T-helper 17 cell (primary cell): ENCODE measurements at regions not wholly inside any gene's neighbourhood (a gene's known extent, or its start where the extent isn't known, plus 50 kb on each side); places are given as distances from the start of the nearest gene placed in this dataset.

Experiments used
- ATAC-seq: fragments of 150-1000 bp; cut with Tn5 transposase; 2 replicates; pipeline ENCODE4 v1.10.0; 2021; ENCODE audit warnings: mild to moderate bottlenecking, moderate library complexity
- DNase-seq, 3 donors: peaks; one replicate each; pipeline versions ENCODE4 v3.0.0 to v3.0.0-alpha.2; 2020 to 2021
- H3K9me3 ChIP-seq: one replicate; pipeline ENCODE4 v1.7.0; 2013; ENCODE audit warnings: low read length, mild to moderate bottlenecking; ENCODE audit not compliant: control insufficient read depth, poor library complexity, severe bottlenecking
- H3K27ac Mint-ChIP-seq: one replicate; pipeline ENCODE4 v1.8.0; 2022; ENCODE audit warnings: mild to moderate bottlenecking, moderate library complexity, mixed read lengths
- H3K27me3 Mint-ChIP-seq: one replicate; pipeline ENCODE4 v1.8.0; 2022; ENCODE audit warnings: mixed read lengths
- H3K36me3 Mint-ChIP-seq: one replicate; pipeline ENCODE4 v1.8.0; 2022; ENCODE audit warnings: low read depth, mixed read lengths
- H3K4me1 Mint-ChIP-seq: one replicate; pipeline ENCODE4 v1.8.0; 2022; ENCODE audit warnings: mild to moderate bottlenecking, mixed read lengths
- H3K4me3 Mint-ChIP-seq: one replicate; pipeline ENCODE4 v1.8.0; 2022; ENCODE audit warnings: mild to moderate bottlenecking, moderate library complexity, mixed read lengths

- peaks cover 75% of the 10 kb centered on the region for H3K27me3 Mint-ChIP-seq
- H3K27ac Mint-ChIP-seq: no peak overlapping the region
- ATAC-seq (no peak), DNase-seq (peak in 1 of 3 donors; percentile 35)
- peaks cover 5% of the 10 kb centered on the region for H3K4me1 Mint-ChIP-seq
- H3K4me3 Mint-ChIP-seq: no peak overlapping the region
- no peaks in the 10 kb centered on the region for H3K36me3 Mint-ChIP-seq
- H3K9me3 ChIP-seq: no peaks in the 10 kb centered on the region
Measured at GRCh38 chr20:16801919-16802651, 53.9 kb downstream of the OTOR start.

- peaks cover 5% of the 10 kb centered on the region for H3K4me1 Mint-ChIP-seq
- H3K27me3 Mint-ChIP-seq: peaks cover 75% of the 10 kb centered on the region
- H3K9me3 ChIP-seq: no peaks in the 10 kb centered on the region
- DNase-seq: no peak
- ATAC-seq: no peak
- H3K4me3 Mint-ChIP-seq: no peak overlapping the region
- no peak overlapping the region for H3K27ac Mint-ChIP-seq
- no peaks in the 10 kb centered on the region for H3K36me3 Mint-ChIP-seq
Measured at GRCh38 chr20:16802652-16802935, 54.4 kb downstream of the OTOR start.

GRCh38 chr20:16803965-16804792, 56.0 kb downstream of the OTOR start:
- ATAC-seq: no peak

GRCh38 chr20:16804793-16805187, 56.6 kb downstream of the OTOR start:
- no peaks in the 10 kb centered on the region for H3K9me3 ChIP-seq
- no peak for DNase-seq
- H3K4me1 Mint-ChIP-seq: peaks cover 7% of the 10 kb centered on the region
- H3K4me3 Mint-ChIP-seq: no peak overlapping the region
- ATAC-seq: no peak
- peaks cover 82% of the 10 kb centered on the region for H3K27me3 Mint-ChIP-seq
- H3K36me3 Mint-ChIP-seq: no peaks in the 10 kb centered on the region
- H3K27ac Mint-ChIP-seq: no peak overlapping the region

More at GRCh38 chr20:16803965-16804792, 56.0 kb downstream of the OTOR start:
- Mint-ChIP-seq H3K27me3 (peaks cover 78% of the 10 kb centered on the region), H3K4me3 (no peak overlapping the region), H3K4me1 (peaks cover 7% of the 10 kb centered on the region), H3K27ac (no peak overlapping the region), H3K36me3 (no peaks in the 10 kb centered on the region)
- DNase-seq: peak in 2 of 3 donors; percentile 11 to 30
- H3K9me3 ChIP-seq: no peaks in the 10 kb centered on the region

- peaks cover 7% of the 10 kb centered on the region for H3K4me1 Mint-ChIP-seq
- H3K4me3 Mint-ChIP-seq: no peak overlapping the region
- H3K27me3 Mint-ChIP-seq: peaks cover 86% of the 10 kb centered on the region
- no peak overlapping the region for H3K27ac Mint-ChIP-seq
- DNase-seq (no peak), ATAC-seq (no peak)
- no peaks in the 10 kb centered on the region for H3K9me3 ChIP-seq
- H3K36me3 Mint-ChIP-seq: no peaks in the 10 kb centered on the region
Measured at GRCh38 chr20:16806061-16806460, 57.9 kb downstream of the OTOR start.

GRCh38 chr20:16806886-16807285, 58.7 kb downstream of the OTOR start:
- peaks cover 85% of the 10 kb centered on the region for H3K27me3 Mint-ChIP-seq
- no peaks in the 10 kb centered on the region for H3K36me3 Mint-ChIP-seq
- H3K9me3 ChIP-seq: no peaks in the 10 kb centered on the region
- no peak overlapping the region for H3K27ac Mint-ChIP-seq
- DNase-seq (no peak), ATAC-seq (no peak)
- no peak overlapping the region for H3K4me3 Mint-ChIP-seq
- H3K4me1 Mint-ChIP-seq: peaks cover 7% of the 10 kb centered on the region

- no peak overlapping the region for H3K4me3 Mint-ChIP-seq
- peaks cover 75% of the 10 kb centered on the region for H3K27me3 Mint-ChIP-seq
Measured at GRCh38 chr20:16808796-16809195, 60.6 kb downstream of the OTOR start.

GRCh38 chr20:16810216-16810615, 62.1 kb downstream of the OTOR start:
- Mint-ChIP-seq H3K4me3 (no peak overlapping the region), H3K27me3 (peaks cover 70% of the 10 kb centered on the region), H3K27ac (no peak overlapping the region), H3K36me3 (no peaks in the 10 kb centered on the region), H3K4me1 (peaks cover 2% of the 10 kb centered on the region)
- DNase-seq: no peak
- H3K9me3 ChIP-seq: no peaks in the 10 kb centered on the region
- no peak for ATAC-seq

More at GRCh38 chr20:16808796-16809195, 60.6 kb downstream of the OTOR start:
- ATAC-seq: no peak
- no peak for DNase-seq
- no peak overlapping the region for H3K27ac Mint-ChIP-seq
- H3K9me3 ChIP-seq: no peaks in the 10 kb centered on the region
- H3K36me3 Mint-ChIP-seq: no peaks in the 10 kb centered on the region
- peaks cover 4% of the 10 kb centered on the region for H3K4me1 Mint-ChIP-seq

GRCh38 chr20:16816192-16816591, 68.0 kb downstream of the OTOR start:
- H3K36me3 Mint-ChIP-seq: no peaks in the 10 kb centered on the region
- ATAC-seq (no peak), DNase-seq (no peak)
- H3K4me1 Mint-ChIP-seq: no peaks in the 10 kb centered on the region
- no peaks in the 10 kb centered on the region for H3K9me3 ChIP-seq
- H3K27me3 Mint-ChIP-seq: peaks cover 49% of the 10 kb centered on the region
- no peak overlapping the region for H3K4me3 Mint-ChIP-seq
- H3K27ac Mint-ChIP-seq: no peak overlapping the region

GRCh38 chr20:16819483-16819882, 71.3 kb downstream of the OTOR start:
- ATAC-seq (no peak), DNase-seq (no peak)
- no peak overlapping the region for H3K4me3 Mint-ChIP-seq
- no peaks in the 10 kb centered on the region for H3K4me1 Mint-ChIP-seq
- peaks cover 69% of the 10 kb centered on the region for H3K27me3 Mint-ChIP-seq
- no peaks in the 10 kb centered on the region for H3K9me3 ChIP-seq
- H3K36me3 Mint-ChIP-seq: no peaks in the 10 kb centered on the region
- no peak overlapping the region for H3K27ac Mint-ChIP-seq

GRCh38 chr20:16821211-16822089, 73.3 kb downstream of the OTOR start:
- Mint-ChIP-seq H3K27ac (no peak overlapping the region), H3K4me3 (no peak overlapping the region), H3K27me3 (peaks cover 53% of the 10 kb centered on the region), H3K4me1 (no peaks in the 10 kb centered on the region), H3K36me3 (no peaks in the 10 kb centered on the region)
- DNase-seq (no peak), ATAC-seq (peak; percentile 63)
- no peaks in the 10 kb centered on the region for H3K9me3 ChIP-seq

- H3K27me3 Mint-ChIP-seq: peaks cover 35% of the 10 kb centered on the region
- no peaks in the 10 kb centered on the region for H3K36me3 Mint-ChIP-seq
- DNase-seq (no peak), ATAC-seq (no peak)
- no peak overlapping the region for H3K4me3 Mint-ChIP-seq
- H3K9me3 ChIP-seq: no peaks in the 10 kb centered on the region
- H3K27ac Mint-ChIP-seq: no peak overlapping the region
- H3K4me1 Mint-ChIP-seq: no peaks in the 10 kb centered on the region
Measured at GRCh38 chr20:16824664-16825063, 76.5 kb downstream of the OTOR start.

GRCh38 chr20:16828666-16829305, 80.6 kb downstream of the OTOR start:
- no peak overlapping the region for H3K4me3 Mint-ChIP-seq
- ATAC-seq (no peak), DNase-seq (no peak)
- H3K9me3 ChIP-seq: no peaks in the 10 kb centered on the region
- no peaks in the 10 kb centered on the region for H3K4me1 Mint-ChIP-seq
- peaks cover 20% of the 10 kb centered on the region for H3K27me3 Mint-ChIP-seq
- peaks cover 2% of the 10 kb centered on the region for H3K36me3 Mint-ChIP-seq
- H3K27ac Mint-ChIP-seq: no peak overlapping the region
